Endothelial cell of umbilical vein (primary cell): ENCODE measurements at regions not wholly inside any gene's neighbourhood (a gene's known extent, or its start where the extent isn't known, plus 50 kb on each side); places are given as distances from the start of the nearest gene placed in this dataset.

Source experiments
- BruUV-seq: library from RNA; stranded (reverse); fragments of 400-500 nt; replicated peaks from 2 replicates; lab custom pipeline; 2021; lab: Mats Ljungman, UMichigan
- CTCF ChIA-PET: fragments of 300-600, 350-600 bp; sonication (Branson Sonifier 250); formaldehyde crosslinking; loops from one replicate; lab custom pipeline; 2021; ENCODE audit warnings: antibody characterized with exemption, inconsistent platforms; lab: Charles Lee
- POLR2A ChIA-PET: fragments of 300-600, 350-600 bp; sonication (Branson Sonifier 250); formaldehyde crosslinking; loops from one replicate; lab custom pipeline; 2021; ENCODE audit warnings: antibody characterized with exemption, inconsistent platforms; lab: Charles Lee
- DNase-seq: peaks from one replicate; pipeline ENCODE4 v3.0.0-alpha.2; 2011; ENCODE audit warnings: low read depth, low spot score
- FAIRE-seq: peaks from 2 replicates; lab custom pipeline; 2011; peaks lifted over from hg19 to GRCh38; lab: Jason Lieb, UNC
- H2AFZ ChIP-seq: 2 replicates; pipeline ENCODE4 v1.6.0; 2012; ENCODE audit warnings: low read depth, low read length, control low read depth, inconsistent platforms
- H3K27ac ChIP-seq: 2 replicates; pipeline ENCODE4 v1.5.1; 2011; ENCODE audit warnings: low read depth, mild to moderate bottlenecking, control low read depth, low read length, moderate library complexity; ENCODE audit not compliant: insufficient read depth
- H3K27me3 ChIP-seq, 2 experiments: 2 replicates each; pipeline versions ENCODE4 v1.6.0 to v1.6.1; 2011; ENCODE audit warnings: low read length in 2 of 2, mixed read lengths in 1 of 2; ENCODE audit not compliant: control insufficient read depth in 2 of 2, insufficient read depth in 2 of 2
- H3K36me3 ChIP-seq, 2 experiments: 2 replicates in 1 of 2; 3 replicates in 1 of 2; pipeline ENCODE4 v1.5.1; 2011; ENCODE audit warnings: low read length in 2 of 2, mild to moderate bottlenecking in 1 of 2, moderate library complexity in 1 of 2; ENCODE audit not compliant: control insufficient read depth in 2 of 2, insufficient read depth in 2 of 2; ENCODE audit errors: extremely low read depth in 1 of 2
- H3K4me1 ChIP-seq: 3 replicates; pipeline ENCODE4 v1.5.1; 2011; ENCODE audit warnings: mild to moderate bottlenecking, low read length; ENCODE audit not compliant: control insufficient read depth, insufficient read depth; ENCODE audit errors: extremely low read depth
- H3K4me2 ChIP-seq: 2 replicates; pipeline ENCODE4 v1.6.1; 2011; ENCODE audit warnings: low read length, control low read depth, mixed read lengths; ENCODE audit not compliant: insufficient read depth
- H3K4me3 ChIP-seq, 3 experiments: fragments of 200-600 bp in 1 of 3; sonication (generic), shearing (Covaris generic) in 1 of 3; replicated peaks in 1 of 3; 2 replicates each; pipeline ENCODE4 v1.5.1; 2011 to 2016; ENCODE audit warnings: control low read depth in 3 of 3, low read length in 3 of 3, mild to moderate bottlenecking in 2 of 3, inconsistent platforms in 1 of 3, low read depth in 1 of 3, moderate library complexity in 1 of 3; ENCODE audit not compliant: insufficient read depth in 1 of 3
- H3K79me2 ChIP-seq: 2 replicates; pipeline ENCODE4 v1.6.0; 2012; ENCODE audit warnings: low read length, inconsistent platforms; ENCODE audit not compliant: control insufficient read depth, insufficient read depth
- H3K9ac ChIP-seq: replicated peaks from 2 replicates; pipeline ENCODE3; 2011; ENCODE audit warnings: low read length, control low read depth; ENCODE audit not compliant: insufficient read depth; ENCODE audit errors: extremely low read depth
- H3K9me1 ChIP-seq: replicated peaks from 3 replicates; pipeline ENCODE4 v1.6.0; 2011; ENCODE audit warnings: mild to moderate bottlenecking, low read length; ENCODE audit not compliant: control insufficient read depth, insufficient read depth; ENCODE audit errors: extremely low read depth
- H3K9me3 ChIP-seq: replicated peaks from 2 replicates; pipeline ENCODE4 v1.5.1; 2012; ENCODE audit warnings: low read length, inconsistent platforms; ENCODE audit not compliant: control insufficient read depth, insufficient read depth
- H4K20me1 ChIP-seq: replicated peaks from 2 replicates; pipeline ENCODE3; 2011; ENCODE audit warnings: mild to moderate bottlenecking, low read length; ENCODE audit not compliant: control insufficient read depth, insufficient read depth; ENCODE audit errors: extremely low read depth
- EZH2 ChIP-seq: IDR thresholded peaks from 2 replicates; pipeline ENCODE4 v1.6.1; 2012; ENCODE audit warnings: borderline replicate concordance, low read depth, mild to moderate bottlenecking, moderate library complexity, low read length, inconsistent platforms; ENCODE audit not compliant: severe bottlenecking
- FOS ChIP-seq: IDR thresholded peaks from 2 replicates; pipeline ENCODE4 v1.6.1; 2011; ENCODE audit warnings: mild to moderate bottlenecking, low read length, moderate library complexity, borderline replicate concordance; ENCODE audit not compliant: insufficient read depth
- GATA2 ChIP-seq: IDR thresholded peaks from 2 replicates; pipeline ENCODE4 v1.7.0; 2011; ENCODE audit warnings: low read depth, mild to moderate bottlenecking, moderate library complexity, mixed read lengths, low read length; ENCODE audit not compliant: insufficient read length, insufficient read depth
- JUN ChIP-seq: IDR thresholded peaks from 2 replicates; pipeline ENCODE4 v1.6.1; 2011; ENCODE audit warnings: borderline replicate concordance, low read depth; ENCODE audit not compliant: insufficient read length, insufficient read depth
- MYC ChIP-seq: IDR thresholded peaks from one replicate; pipeline ENCODE4 v1.6.1; 2011; ENCODE audit warnings: mild to moderate bottlenecking, low read depth, low read length
- POLR2A ChIP-seq: IDR thresholded peaks from 2 replicates; pipeline ENCODE4 v1.6.1; 2012; ENCODE audit warnings: low read depth, mild to moderate bottlenecking, control low read depth, low read length
- POLR2AphosphoS5 ChIP-seq: IDR thresholded peaks from 2 replicates; pipeline ENCODE4 v1.6.1; 2012; ENCODE audit warnings: low read depth, mild to moderate bottlenecking, control low read depth, low read length, moderate library complexity; ENCODE audit not compliant: insufficient read depth
- dilution Hi-C: fragments of 300-500 bp; cut with MboI; formaldehyde crosslinking; loops from one replicate; pipeline ENCODE4 v1.15.0; 2019; ENCODE audit warnings: low sequenced_read_pairs; ENCODE audit not compliant: extremely low pct_ligation_motif_present
- intact Hi-C: fragments of 100-400 bp; cut with micrococcal nuclease; formaldehyde crosslinking; loops from one replicate; pipeline ENCODE4 v1.10.0; 2022
- TF ChIP-seq, protein P1 (sequence below): IDR thresholded peaks from 2 replicates; pipeline ENCODE4 v1.6.1; 2011; ENCODE audit not compliant: insufficient read depth, insufficient read length
- TF ChIP-seq, protein P2 (sequence below), 2 donors: IDR thresholded peaks; 1 replicate in 1 of 2; 2 replicates in 1 of 2; pipeline ENCODE4 v1.5.1; 2011; ENCODE audit warnings: low read length in 2 of 2, mild to moderate bottlenecking in 2 of 2, moderate library complexity in 2 of 2, control low read depth in 1 of 2, inconsistent platforms in 1 of 2, low read depth in 1 of 2; ENCODE audit not compliant: insufficient read depth in 1 of 2; ENCODE audit errors: extremely low read depth in 1 of 2

- ChIA-PET CTCF (interaction anchor here (0.5 to 1.6 kb wide), 6 partner anchors 10 to 1254 kb away, joined by 3 to 5 read pairs (median 4); no protein-coding TSS in a partner anchor), POLR2A (no interaction called here)
- intact Hi-C loops (no loop called here), dilution Hi-C loops (no loop called here)
- peaks cover 18% of the 10 kb centered on the region for H3K4me1 ChIP-seq
- H2AFZ ChIP-seq, result no peak overlapping the region
- no peaks in the 10 kb centered on the region for H3K27me3 ChIP-seq
- H3K36me3 ChIP-seq, result no peaks in the 10 kb centered on the region
- H4K20me1 ChIP-seq, result no peaks in the 10 kb centered on the region
- no peaks in the 10 kb centered on the region for H3K9me3 ChIP-seq
- DNase-seq (no peak), FAIRE-seq (no peak)
- no peak overlapping the region for H3K9ac ChIP-seq
- no peaks in the 10 kb centered on the region for H3K9me1 ChIP-seq
- H3K79me2 ChIP-seq, result no peaks in the 10 kb centered on the region
- H3K4me3 ChIP-seq, result no peak overlapping the region
- H3K27ac ChIP-seq, result no peak overlapping the region
- BruUV-seq, result no TSS peak
- H3K4me2 ChIP-seq, result no peak overlapping the region
- no peak for TF ChIP-seq EZH2
- no peak for TF ChIP-seq POLR2A
Measured at GRCh38 chr20:8076306-8077136, 55.5 kb upstream of the PLCB1 start.

GRCh38 chr20:8077137-8077466 is 55.0 kb upstream of the PLCB1 start:
- Histone ChIP-seq H3K4me3 (no peak overlapping the region), H3K27ac (no peak overlapping the region), H3K79me2 (no peaks in the 10 kb centered on the region), H2AFZ (no peak overlapping the region), H3K4me2 (no peak overlapping the region), H3K9me3 (no peaks in the 10 kb centered on the region), H3K4me1 (peaks cover 18% of the 10 kb centered on the region), H4K20me1 (no peaks in the 10 kb centered on the region), H3K9me1 (no peaks in the 10 kb centered on the region), H3K36me3 (no peaks in the 10 kb centered on the region), H3K27me3 (no peaks in the 10 kb centered on the region), H3K9ac (no peak overlapping the region)
- ChIA-PET CTCF (interaction anchor here (1.3 to 1.6 kb wide), 3 partner anchors 10 to 25 kb away, joined by 3 to 5 read pairs (median 4); no protein-coding TSS in a partner anchor), POLR2A (no interaction called here)
- FAIRE-seq (no peak), DNase-seq (no peak)
- dilution Hi-C loops (no loop called here), intact Hi-C loops (no loop called here)
- no TSS peak for BruUV-seq
- TF ChIP-seq POLR2AphosphoS5, result no peak
- TF ChIP-seq, protein P1, sequence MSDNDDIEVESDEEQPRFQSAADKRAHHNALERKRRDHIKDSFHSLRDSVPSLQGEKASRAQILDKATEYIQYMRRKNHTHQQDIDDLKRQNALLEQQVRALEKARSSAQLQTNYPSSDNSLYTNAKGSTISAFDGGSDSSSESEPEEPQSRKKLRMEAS, result no peak
- TF ChIP-seq MYC, result no peak
- no peak for TF ChIP-seq FOS
- TF ChIP-seq EZH2, result no peak
- no peak for TF ChIP-seq GATA2
- TF ChIP-seq JUN, result no peak
- TF ChIP-seq POLR2A, result no peak
- TF ChIP-seq, protein P2, sequence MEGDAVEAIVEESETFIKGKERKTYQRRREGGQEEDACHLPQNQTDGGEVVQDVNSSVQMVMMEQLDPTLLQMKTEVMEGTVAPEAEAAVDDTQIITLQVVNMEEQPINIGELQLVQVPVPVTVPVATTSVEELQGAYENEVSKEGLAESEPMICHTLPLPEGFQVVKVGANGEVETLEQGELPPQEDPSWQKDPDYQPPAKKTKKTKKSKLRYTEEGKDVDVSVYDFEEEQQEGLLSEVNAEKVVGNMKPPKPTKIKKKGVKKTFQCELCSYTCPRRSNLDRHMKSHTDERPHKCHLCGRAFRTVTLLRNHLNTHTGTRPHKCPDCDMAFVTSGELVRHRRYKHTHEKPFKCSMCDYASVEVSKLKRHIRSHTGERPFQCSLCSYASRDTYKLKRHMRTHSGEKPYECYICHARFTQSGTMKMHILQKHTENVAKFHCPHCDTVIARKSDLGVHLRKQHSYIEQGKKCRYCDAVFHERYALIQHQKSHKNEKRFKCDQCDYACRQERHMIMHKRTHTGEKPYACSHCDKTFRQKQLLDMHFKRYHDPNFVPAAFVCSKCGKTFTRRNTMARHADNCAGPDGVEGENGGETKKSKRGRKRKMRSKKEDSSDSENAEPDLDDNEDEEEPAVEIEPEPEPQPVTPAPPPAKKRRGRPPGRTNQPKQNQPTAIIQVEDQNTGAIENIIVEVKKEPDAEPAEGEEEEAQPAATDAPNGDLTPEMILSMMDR (IDR thresholded peaks at IDR 0.05; ENCODE audit: extremely low read depth in 1 of 2, insufficient read depth in 1 of 2, low read depth in 1 of 2, low read length in 2 of 2), result no peak
